K562 (cell line): ENCODE measurements at regions not wholly inside any gene's neighbourhood (a gene's known extent, or its start where the extent isn't known, plus 50 kb on each side); places are given as distances from the start of the nearest gene placed in this dataset.

Experiments used
- ATAC-seq: fragments of 200-7000 bp; cut with Tn5 transposase; 3 replicates; pipeline ENCODE4 v1.9.1; 2020; ENCODE audit warnings: moderate library complexity
- BruUV-seq: library from RNA; stranded (reverse); fragments of 400-500 nt; replicated peaks from 2 replicates; lab custom pipeline; 2021; lab: Mats Ljungman, UMichigan
- CTCF ChIA-PET: fragments of 300-600 bp; formaldehyde crosslinking; extraction: SDS; loops from one replicate; lab custom pipeline; 2021; ENCODE audit warnings: low intra/inter-chr PET ratio; lab: Yijun Ruan, JAX
- POLR2A ChIA-PET: fragments of 300-600, 350-650 bp; sonication (Branson Sonifier 250); formaldehyde crosslinking; extraction: SDS; loops from one replicate; lab custom pipeline; 2021; ENCODE audit warnings: antibody characterized with exemption, inconsistent platforms; lab: Yijun Ruan, JAX
- DNase-seq, 4 experiments: peaks; one replicate each; pipeline versions ENCODE4 v3.0.0 to v3.0.0-alpha.2; 2011 to 2018; ENCODE audit warnings: low spot score in 3 of 4, mixed read lengths in 3 of 4; ENCODE audit errors: extremely low read depth in 1 of 4
- FAIRE-seq: peaks from 2 replicates; lab custom pipeline; 2011; peaks lifted over from hg19 to GRCh38; lab: Jason Lieb, UNC
- H2AFZ ChIP-seq: 2 replicates; pipeline ENCODE4 v1.6.0; 2011; ENCODE audit warnings: low read depth, low read length, control low read depth, inconsistent platforms
- H3K27ac ChIP-seq: fragments of 200-600 bp; 3 replicates; pipeline ENCODE4 v1.8.0; 2011; ENCODE audit warnings: low read depth, mild to moderate bottlenecking, control low read depth, inconsistent platforms, low read length, moderate library complexity, mixed read lengths; ENCODE audit errors: extremely low read depth
- H3K27me3 ChIP-seq, 2 experiments: fragments of 300-600 bp in 1 of 2; 2 replicates in 1 of 2; 3 replicates in 1 of 2; pipeline versions ENCODE4 v1.6.0 to v1.8.0; 2011; ENCODE audit warnings: inconsistent platforms in 2 of 2, low read length in 2 of 2, mild to moderate bottlenecking in 1 of 2, mixed read lengths in 1 of 2, moderate library complexity in 1 of 2; ENCODE audit not compliant: control insufficient read depth in 2 of 2, insufficient read depth in 2 of 2
- H3K36me3 ChIP-seq: fragments of 300-600 bp; 3 replicates; pipeline ENCODE4 v1.8.0; 2011; ENCODE audit warnings: mild to moderate bottlenecking, low read length, inconsistent platforms; ENCODE audit not compliant: control insufficient read depth, insufficient read depth
- H3K4me1 ChIP-seq, 2 experiments: fragments of 200-600 bp in 1 of 2; replicated peaks in 1 of 2; 2 replicates in 1 of 2; 3 replicates in 1 of 2; pipeline versions ENCODE4 v1.5.1 to v1.8.0; 2011; ENCODE audit warnings: inconsistent platforms in 2 of 2, low read length in 2 of 2, mild to moderate bottlenecking in 1 of 2, mixed read lengths in 1 of 2, moderate library complexity in 1 of 2; ENCODE audit not compliant: control insufficient read depth in 2 of 2, insufficient read depth in 2 of 2
- H3K4me2 ChIP-seq: 2 replicates; pipeline ENCODE4 v1.6.1; 2011; ENCODE audit warnings: low read length, control low read depth, inconsistent platforms, mixed read lengths; ENCODE audit not compliant: insufficient read depth
- H3K4me3 ChIP-seq: fragments of 200-600 bp; sonication (generic), shearing (Covaris generic); 2 replicates; pipeline ENCODE4 v1.5.1; 2016; ENCODE audit warnings: control low read depth, inconsistent platforms
- H3K79me2 ChIP-seq: fragments of 200-600 bp; 3 replicates; pipeline ENCODE4 v1.8.0; 2011; ENCODE audit warnings: low read length, inconsistent platforms; ENCODE audit not compliant: control insufficient read depth, insufficient read depth
- H3K9ac ChIP-seq, 2 experiments: 2 replicates each; pipeline versions ENCODE4 v1.6.0 to v1.6.1; 2011; ENCODE audit warnings: low read depth in 2 of 2, low read length in 2 of 2, control low read depth in 1 of 2, inconsistent platforms in 1 of 2, mild to moderate bottlenecking in 1 of 2, mixed read lengths in 1 of 2; ENCODE audit not compliant: insufficient read depth in 1 of 2
- H3K9me1 ChIP-seq: one replicate; pipeline ENCODE4 v1.6.0; 2011; ENCODE audit warnings: inconsistent platforms, mild to moderate bottlenecking, low read length, moderate library complexity; ENCODE audit not compliant: control insufficient read depth, insufficient read depth
- H3K9me3 ChIP-seq: replicated peaks from 2 replicates; pipeline ENCODE4 v1.5.1; 2011; ENCODE audit warnings: low read depth, low read length, inconsistent platforms; ENCODE audit not compliant: control insufficient read depth, insufficient read depth
- H4K20me1 ChIP-seq: replicated peaks from 2 replicates; pipeline ENCODE4 v1.6.1; 2011; ENCODE audit warnings: low read length, inconsistent platforms, mixed read lengths; ENCODE audit not compliant: control insufficient read depth, insufficient read depth
- ATF3 ChIP-seq, 2 experiments: fragments of 450-650 bp in 1 of 2; sonication (generic) in 1 of 2; formaldehyde crosslinking in 1 of 2; IDR thresholded peaks in 1 of 2; conservative IDR thresholded peaks in 1 of 2; 2 replicates each; pipeline versions ENCODE4 v1.6.1 to v1.8.1; 2016 to 2023; ENCODE audit warnings: mild to moderate bottlenecking in 2 of 2, moderate library complexity in 2 of 2, inconsistent platforms in 1 of 2, missing genetic modification reagents in 1 of 2
- CEBPB ChIP-seq: fragments of 450-650 bp; IDR thresholded peaks from 2 replicates; pipeline ENCODE4 v1.6.1; 2016; ENCODE audit warnings: missing genetic modification characterization, missing compliant biosample characterization
- CEBPG ChIP-seq, 3 experiments: fragments of 200-800 bp in 1 of 3; sonication (Bioruptor generic) in 1 of 3; sonication (generic) in 1 of 3; formaldehyde crosslinking in 1 of 3; IDR thresholded peaks in 2 of 3; conservative IDR thresholded peaks in 1 of 3; 2 replicates each; pipeline versions ENCODE4 v1.6.1 to v1.8.0; 2016 to 2022; ENCODE audit warnings: missing compliant biosample characterization in 2 of 3, missing genetic modification characterization in 2 of 3, mild to moderate bottlenecking in 1 of 3, missing genetic modification reagents in 1 of 3
- HDAC3 ChIP-seq: fragments of 450-650 bp; IDR thresholded peaks from 2 replicates; pipeline ENCODE4 v1.6.1; 2018; ENCODE audit warnings: borderline replicate concordance, mild to moderate bottlenecking, moderate library complexity; ENCODE audit not compliant: partially characterized antibody
- HMBOX1 ChIP-seq: sonication (generic); IDR thresholded peaks from 2 replicates; pipeline ENCODE4 v1.6.1; 2016
- ZNF778 ChIP-seq: fragments of 450-650 bp; formaldehyde crosslinking; IDR thresholded peaks from 2 replicates; pipeline ENCODE4 v1.4.0; 2020; ENCODE audit warnings: mild to moderate bottlenecking, moderate library complexity
- WGBS: fragments of 100-300 bp; shearing (Covaris generic); methylation state at CpG from one replicate; pipeline ENCODE4 v1.1.6; 2016; ENCODE audit warnings: low coverage, mixed read lengths; ENCODE audit not compliant: insufficient coverage; ENCODE audit errors: missing lambda C conversion rate; 5-methylcytosine and 5-hydroxymethylcytosine counted together
- in situ Hi-C: fragments of 300-500 bp; cut with MboI; formaldehyde crosslinking; loops from 4 replicates; pipeline ENCODE4 v1.15.0; 2018; ENCODE audit warnings: inconsistent platforms, mixed read lengths
- intact Hi-C: fragments of 100-400 bp; cut with micrococcal nuclease; formaldehyde crosslinking; loops from 2 replicates; pipeline ENCODE4 v1.14.2; 2022

- CTCF ChIA-PET: no interaction called here
- H3K79me2 ChIP-seq: no peaks in the 10 kb centered on the region
- no peak overlapping the region for H3K4me3 ChIP-seq
- H3K4me2 ChIP-seq: no peak overlapping the region
- 8% methylated on average over 4 of the region's 4 CpGs for WGBS
- in situ Hi-C loops: no loop called here
- H3K9me3 ChIP-seq: no peaks in the 10 kb centered on the region
- no peaks in the 10 kb centered on the region for H3K36me3 ChIP-seq
- intact Hi-C loops: no loop called here
- no peak for ATAC-seq
- H3K27me3 ChIP-seq: no peaks in the 10 kb centered on the region
- no peak for FAIRE-seq
- H3K27ac ChIP-seq: no peak overlapping the region
- H3K9ac ChIP-seq: no peak overlapping the region
- H3K4me1 ChIP-seq: no peaks in the 10 kb centered on the region
- H3K9me1 ChIP-seq: no peaks in the 10 kb centered on the region
- TF ChIP-seq CEBPG (CRISPR knock-in tag; IDR thresholded peaks at IDR 0.05) (peak; percentile 74), CEBPG (tag; conservative IDR thresholded peaks at IDR 0.05 in 1 of 2, IDR thresholded peaks at IDR 0.05 in 1 of 2) (peak; percentile 83 to 89), HDAC3 (no peak), ATF3 (IDR thresholded peaks at IDR 0.05) (peak; percentile 26; the same call in 1 of the 2 replicates), ATF3 (CRISPR knock-in tag; conservative IDR thresholded peaks at IDR 0.05) (no peak), HMBOX1 (0 out of 2 replicates have a peak, but pooled peaks have one; percentile 13), CEBPB (tag) (peak; percentile 85), ZNF778 (CRISPR knock-in tag) (no peak)
- H2AFZ ChIP-seq: no peak overlapping the region
- no peaks in the 10 kb centered on the region for H4K20me1 ChIP-seq
- DNase-seq: peak in 1 of 4 experiments; percentile 3
- POLR2A ChIA-PET: no interaction called here
- BruUV-seq: no TSS peak
These were observed 57.3 kb upstream of the AP1S2 start for GRCh38 chrX:15911734-15912550.
